Activated B cell treated with CpG ODN at 0.5 μM for 24 hours (primary cell): ENCODE measurements at regions not wholly inside any gene's neighbourhood (a gene's known extent, or its start where the extent isn't known, plus 50 kb on each side); places are given as distances from the start of the nearest gene placed in this dataset.

Experiments used
- ATAC-seq: fragments of 200-7000 bp; cut with Tn5 transposase; one replicate; pipeline ENCODE4 v1.10.0; 2021; ENCODE audit warnings: low read depth, mild to moderate bottlenecking, moderate library complexity
- CTCF ChIA-PET: fragments of 350-600 bp; sonication (Branson Sonifier 250); formaldehyde crosslinking; loops from one replicate; lab custom pipeline; 2021; ENCODE audit warnings: antibody characterized with exemption; lab: Charles Lee
- POLR2A ChIA-PET: fragments of 350-600 bp; sonication (Branson Sonifier 250); formaldehyde crosslinking; loops from one replicate; lab custom pipeline; 2021; ENCODE audit warnings: antibody characterized with exemption; lab: Charles Lee
- DNase-seq: peaks from one replicate; pipeline ENCODE4 v3.0.0; 2022
- H3K27ac Mint-ChIP-seq: one replicate; pipeline ENCODE4 v1.8.0; 2020; ENCODE audit warnings: mixed read lengths
- H3K27me3 Mint-ChIP-seq: one replicate; pipeline ENCODE4 v1.8.0; 2021; ENCODE audit warnings: mixed read lengths
- H3K36me3 Mint-ChIP-seq: one replicate; pipeline ENCODE4 v1.8.0; 2021; ENCODE audit warnings: low read depth, mixed read lengths
- H3K4me1 Mint-ChIP-seq: one replicate; pipeline ENCODE4 v1.8.0; 2021; ENCODE audit warnings: mixed read lengths
- H3K4me3 Mint-ChIP-seq: one replicate; pipeline ENCODE4 v1.8.0; 2020; ENCODE audit warnings: mild to moderate bottlenecking, mixed read lengths
- H3K9me3 Mint-ChIP-seq: one replicate; pipeline ENCODE4 v1.8.0; 2020; ENCODE audit warnings: mixed read lengths
- CTCF ChIP-seq: fragments of 200-600 bp; IDR thresholded peaks from one replicate; pipeline ENCODE4 v1.8.0; 2022; ENCODE audit warnings: antibody characterized with exemption, mild to moderate bottlenecking
- intact Hi-C: fragments of 100-400 bp; cut with micrococcal nuclease; formaldehyde crosslinking; loops from one replicate; pipeline ENCODE4 v1.15.1; 2024

GRCh38 chr2:41375901-41376300, 671.9 kb upstream of the PKDCC start:
- intact Hi-C loops: no loop called here
- Mint-ChIP-seq H3K9me3 (peaks cover 10% of the 10 kb centered on the region), H3K4me3 (no peak overlapping the region), H3K4me1 (no peaks in the 10 kb centered on the region), H3K27me3 (no peaks in the 10 kb centered on the region), H3K27ac (no peak overlapping the region), H3K36me3 (no peaks in the 10 kb centered on the region)
- no peak for DNase-seq
- ChIA-PET CTCF (no interaction called here), POLR2A (no interaction called here)
- ATAC-seq: no peak
- no peak for TF ChIP-seq CTCF

GRCh38 chr2:41377837-41378236, 670.0 kb upstream of the PKDCC start:
- TF ChIP-seq CTCF: no peak
- H3K4me3 Mint-ChIP-seq: no peak overlapping the region
- CTCF ChIA-PET: no interaction called here
- no peaks in the 10 kb centered on the region for H3K27me3 Mint-ChIP-seq
- POLR2A ChIA-PET: no interaction called here
- DNase-seq (no peak), ATAC-seq (no peak)
- intact Hi-C loops: no loop called here
- no peak overlapping the region for H3K27ac Mint-ChIP-seq
- H3K9me3 Mint-ChIP-seq: no peaks in the 10 kb centered on the region
- H3K36me3 Mint-ChIP-seq: no peaks in the 10 kb centered on the region
- H3K4me1 Mint-ChIP-seq: no peaks in the 10 kb centered on the region

- DNase-seq (no peak), ATAC-seq (no peak)
- intact Hi-C loops: no loop called here
- TF ChIP-seq CTCF: no peak
- no peak overlapping the region for H3K4me3 Mint-ChIP-seq
- H3K4me1 Mint-ChIP-seq: no peaks in the 10 kb centered on the region
- ChIA-PET POLR2A (no interaction called here), CTCF (no interaction called here)
- H3K36me3 Mint-ChIP-seq: no peaks in the 10 kb centered on the region
- H3K27ac Mint-ChIP-seq: no peak overlapping the region
- no peaks in the 10 kb centered on the region for H3K9me3 Mint-ChIP-seq
- no peaks in the 10 kb centered on the region for H3K27me3 Mint-ChIP-seq
Measured at GRCh38 chr2:41378420-41378819, 669.4 kb upstream of the PKDCC start.

GRCh38 chr2:41379496-41380221, 668.2 kb upstream of the PKDCC start:
- DNase-seq: no peak
- Mint-ChIP-seq H3K4me1 (no peaks in the 10 kb centered on the region), H3K36me3 (no peaks in the 10 kb centered on the region), H3K27ac (no peak overlapping the region), H3K27me3 (no peaks in the 10 kb centered on the region), H3K4me3 (no peak overlapping the region), H3K9me3 (no peaks in the 10 kb centered on the region)
- CTCF ChIA-PET: no interaction called here
- POLR2A ChIA-PET: no interaction called here
- TF ChIP-seq CTCF: no peak
- intact Hi-C loops: no loop called here
- ATAC-seq: no peak

GRCh38 chr2:41381701-41382100, 666.1 kb upstream of the PKDCC start:
- TF ChIP-seq CTCF: no peak
- H3K4me1 Mint-ChIP-seq: no peaks in the 10 kb centered on the region
- POLR2A ChIA-PET: no interaction called here
- intact Hi-C loops: no loop called here
- no peak for DNase-seq
- H3K27me3 Mint-ChIP-seq: no peaks in the 10 kb centered on the region
- no peak for ATAC-seq
- no peaks in the 10 kb centered on the region for H3K36me3 Mint-ChIP-seq
- H3K4me3 Mint-ChIP-seq: no peak overlapping the region
- CTCF ChIA-PET: no interaction called here
- H3K9me3 Mint-ChIP-seq: no peaks in the 10 kb centered on the region
- no peak overlapping the region for H3K27ac Mint-ChIP-seq
